Common myeloid progenitor, CD34-positive (primary cell): ENCODE measurements at regions not wholly inside any gene's neighbourhood (a gene's known extent, or its start where the extent isn't known, plus 50 kb on each side); places are given as distances from the start of the nearest gene placed in this dataset.

Experiments used
- CTCF ChIA-PET: fragments of 350-600 bp; sonication (Branson Sonifier 250); formaldehyde crosslinking; loops from one replicate; lab custom pipeline; 2021; ENCODE audit warnings: antibody characterized with exemption; lab: Charles Lee
- POLR2A ChIA-PET: fragments of 350-600 bp; sonication (Branson Sonifier 250); formaldehyde crosslinking; loops from one replicate; lab custom pipeline; 2021; ENCODE audit warnings: antibody characterized with exemption; lab: Charles Lee
- DNase-seq, 3 donors: peaks; one replicate each; pipeline versions ENCODE4 v3.0.0 to v3.0.0-alpha.2; 2013
- H3K27ac ChIP-seq, 2 experiments: 1 replicate in 1 of 2; 2 replicates in 1 of 2; pipeline ENCODE4 v1.7.0; 2013; ENCODE audit warnings: inconsistent platforms in 2 of 2, low read length in 2 of 2, mild to moderate bottlenecking in 2 of 2, low read depth in 1 of 2, moderate library complexity in 1 of 2; ENCODE audit not compliant: severe bottlenecking in 2 of 2, insufficient read depth in 1 of 2, poor library complexity in 1 of 2
- H3K27me3 ChIP-seq, 5 experiments: replicated peaks in 2 of 5; 1 replicate in 3 of 5; 2 replicates in 2 of 5; pipeline versions ENCODE4 v1.6.1 to v1.7.0; 2013; ENCODE audit warnings: low read length in 4 of 5, mild to moderate bottlenecking in 2 of 5, moderate library complexity in 2 of 5, inconsistent platforms in 1 of 5; ENCODE audit not compliant: insufficient read depth in 5 of 5, control insufficient read depth in 4 of 5
- H3K36me3 ChIP-seq, 4 experiments: 1 replicate in 2 of 4; 2 replicates in 2 of 4; pipeline versions ENCODE4 v1.6.1 to v1.7.0; 2013; ENCODE audit warnings: low read length in 3 of 4, control low read depth in 1 of 4, mild to moderate bottlenecking in 1 of 4; ENCODE audit not compliant: control insufficient read depth in 4 of 4, insufficient read depth in 4 of 4
- H3K4me1 ChIP-seq, 4 experiments: 1 replicate in 3 of 4; 2 replicates in 1 of 4; pipeline versions ENCODE4 v1.6.1 to v1.7.1; 2013; ENCODE audit warnings: low read length in 3 of 4, mild to moderate bottlenecking in 3 of 4, control low read depth in 1 of 4, inconsistent platforms in 1 of 4, moderate library complexity in 1 of 4; ENCODE audit not compliant: control insufficient read depth in 4 of 4, insufficient read depth in 4 of 4; ENCODE audit errors: control extremely low read depth in 1 of 4
- H3K4me3 ChIP-seq, 7 experiments: 1 replicate in 4 of 7; 2 replicates in 3 of 7; pipeline versions ENCODE4 v1.5.1 to v1.7.0; 2013; ENCODE audit warnings: mild to moderate bottlenecking in 7 of 7, low read length in 6 of 7, moderate library complexity in 6 of 7, inconsistent platforms in 2 of 7, low read depth in 2 of 7, control low read depth in 1 of 7; ENCODE audit not compliant: insufficient read depth in 4 of 7, control insufficient read depth in 1 of 7; ENCODE audit errors: extremely low read depth in 1 of 7
- H3K9me3 ChIP-seq, 5 experiments: 1 replicate in 4 of 5; 2 replicates in 1 of 5; pipeline versions ENCODE4 v1.6.1 to v1.7.1; 2013; ENCODE audit warnings: low read length in 4 of 5, mild to moderate bottlenecking in 2 of 5, inconsistent platforms in 1 of 5, low read depth in 1 of 5, moderate library complexity in 1 of 5; ENCODE audit not compliant: control insufficient read depth in 4 of 5, insufficient read depth in 2 of 5; ENCODE audit errors: control extremely low read depth in 1 of 5
- WGBS: methylation state at CpG from one replicate; pipeline ENCODE4 v1.1.5; 2013; ENCODE audit not compliant: insufficient coverage; 5-methylcytosine and 5-hydroxymethylcytosine counted together

DNA sequence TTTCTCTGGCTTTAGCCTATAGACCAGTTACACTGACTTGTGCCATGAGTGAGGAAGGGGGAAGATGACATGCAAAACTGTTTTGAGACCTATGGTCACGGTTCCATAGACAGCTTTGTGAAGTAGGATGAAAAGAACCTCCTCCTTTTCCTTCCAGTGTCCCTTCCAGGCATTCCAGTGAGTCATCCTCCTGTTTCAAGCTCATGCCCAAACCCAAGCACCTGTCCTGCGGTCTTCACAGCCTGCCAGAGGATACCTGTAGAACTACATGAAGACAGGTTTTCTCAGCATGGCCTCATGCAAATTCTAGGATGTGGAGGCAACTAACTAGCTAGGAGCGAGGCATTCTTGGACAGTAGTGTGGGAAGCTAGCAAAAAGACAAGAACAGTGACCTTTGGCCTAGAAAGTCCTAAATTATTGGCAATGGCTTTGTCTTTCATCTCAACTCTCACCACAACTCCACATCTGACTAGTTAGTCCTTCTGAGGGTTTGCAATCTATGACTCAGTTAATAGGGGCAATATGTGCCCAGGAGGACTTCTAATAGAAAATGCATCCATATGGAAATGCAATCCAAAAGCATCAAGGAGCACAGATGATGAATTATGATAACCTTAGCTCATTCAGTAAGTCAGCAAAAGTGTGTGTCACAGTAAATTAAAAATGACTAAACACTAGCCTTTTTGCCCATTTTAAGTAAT, 154.7 kb downstream of the RBM43 start:
- H3K27me3 ChIP-seq, result no peaks in the 10 kb centered on the region
- 94% methylated on average over 2 of the region's 3 CpGs for WGBS
- ChIA-PET POLR2A (no interaction called here), CTCF (no interaction called here)
- H3K27ac ChIP-seq, result no peak overlapping the region
- no peaks in the 10 kb centered on the region for H3K4me1 ChIP-seq
- H3K9me3 ChIP-seq, result peaks cover 0 to 2% (median 0%) of the 10 kb centered on the region in 5 experiments
- H3K4me3 ChIP-seq, result no peak overlapping the region
- H3K36me3 ChIP-seq, result no peaks in the 10 kb centered on the region
- DNase-seq, result no peak

DNA sequence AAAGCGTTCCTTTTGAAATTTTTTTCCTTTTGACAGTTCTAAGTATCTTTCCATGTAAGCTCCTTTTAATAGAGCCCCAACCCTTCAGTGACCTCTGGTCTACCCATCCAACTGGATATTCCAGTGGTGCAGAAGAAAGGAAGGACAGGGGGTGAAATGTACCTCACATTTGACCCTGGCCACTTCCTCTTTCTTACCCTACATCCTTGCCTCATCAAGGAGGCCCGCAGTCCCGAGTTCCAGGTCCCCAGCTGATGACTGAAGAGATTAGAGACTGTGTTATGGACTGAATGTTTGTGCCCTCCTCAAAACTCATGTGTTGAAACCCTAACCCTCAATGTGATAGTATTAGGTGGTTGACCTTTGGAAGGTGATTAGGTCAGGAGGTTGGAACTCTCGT, 158.1 kb downstream of the RBM43 start:
- no peaks in the 10 kb centered on the region for H3K36me3 ChIP-seq
- no peaks in the 10 kb centered on the region for H3K4me1 ChIP-seq
- no peak overlapping the region for H3K27ac ChIP-seq
- no peak overlapping the region for H3K4me3 ChIP-seq
- no peaks in the 10 kb centered on the region for H3K27me3 ChIP-seq
- peaks cover 0 to 2% (median 0%) of the 10 kb centered on the region in 5 experiments for H3K9me3 ChIP-seq
- no peak for DNase-seq
- POLR2A ChIA-PET, result no interaction called here
- CTCF ChIA-PET, result no interaction called here
- 100% methylated on average over 1 of the region's 4 CpGs for WGBS

DNA sequence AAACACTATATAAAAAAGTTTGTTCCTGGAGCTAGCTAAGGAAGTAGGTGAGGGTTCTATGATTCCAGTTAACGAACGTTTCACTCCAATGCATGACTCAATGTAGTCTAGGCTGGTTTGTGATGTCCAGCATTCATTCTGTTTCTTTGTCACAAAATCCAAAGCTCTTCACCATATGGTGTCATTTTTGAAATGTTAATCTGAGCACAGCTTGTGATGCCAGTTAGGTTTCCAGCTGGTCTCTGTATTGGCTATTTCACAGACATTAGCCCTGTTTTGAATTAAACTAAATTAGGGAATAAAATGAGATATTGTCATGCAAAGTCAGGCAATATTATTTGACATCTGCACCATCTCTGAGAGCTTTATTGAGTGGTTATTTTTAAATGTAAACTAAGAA, 159.4 kb downstream of the RBM43 start:
- ChIA-PET POLR2A (no interaction called here), CTCF (no interaction called here)
- no peaks in the 10 kb centered on the region for H3K4me1 ChIP-seq
- no peak overlapping the region for H3K27ac ChIP-seq
- WGBS, result no CpG with 5 or more reads among the region's 2 CpGs
- H3K27me3 ChIP-seq, result no peaks in the 10 kb centered on the region
- H3K4me3 ChIP-seq, result no peak overlapping the region
- H3K36me3 ChIP-seq, result no peaks in the 10 kb centered on the region
- no peak for DNase-seq
- H3K9me3 ChIP-seq, result peaks cover 0 to under 1% (median 0%) of the 10 kb centered on the region in 5 experiments

DNA sequence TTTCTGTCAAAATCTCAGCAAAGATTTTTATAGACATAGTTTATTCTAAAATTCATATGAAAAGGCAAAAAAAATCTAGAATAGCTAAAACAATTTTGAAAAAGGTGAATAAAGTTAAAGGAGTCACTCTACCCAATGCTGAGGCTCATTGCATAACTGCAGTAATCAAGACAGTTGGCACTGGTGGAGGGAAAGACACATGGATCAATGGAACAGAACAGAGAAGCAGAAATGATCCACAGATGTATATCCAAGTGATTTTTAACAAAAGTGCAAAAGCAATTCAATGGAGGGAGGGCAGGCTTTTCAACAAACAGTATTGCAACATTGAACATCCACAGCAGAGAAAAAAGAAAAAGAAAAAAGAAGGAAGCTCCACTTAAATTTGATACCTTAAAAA, 162.8 kb downstream of the RBM43 start:
- POLR2A ChIA-PET, result no interaction called here
- no peaks in the 10 kb centered on the region for H3K36me3 ChIP-seq
- no peak overlapping the region for H3K27ac ChIP-seq
- CTCF ChIA-PET, result no interaction called here
- no peak for DNase-seq
- no peaks in the 10 kb centered on the region for H3K9me3 ChIP-seq
- H3K4me1 ChIP-seq, result peaks cover 0 to 2% (median 0%) of the 10 kb centered on the region in 4 experiments
- no peaks in the 10 kb centered on the region for H3K27me3 ChIP-seq
- H3K4me3 ChIP-seq, result no peak overlapping the region

DNA sequence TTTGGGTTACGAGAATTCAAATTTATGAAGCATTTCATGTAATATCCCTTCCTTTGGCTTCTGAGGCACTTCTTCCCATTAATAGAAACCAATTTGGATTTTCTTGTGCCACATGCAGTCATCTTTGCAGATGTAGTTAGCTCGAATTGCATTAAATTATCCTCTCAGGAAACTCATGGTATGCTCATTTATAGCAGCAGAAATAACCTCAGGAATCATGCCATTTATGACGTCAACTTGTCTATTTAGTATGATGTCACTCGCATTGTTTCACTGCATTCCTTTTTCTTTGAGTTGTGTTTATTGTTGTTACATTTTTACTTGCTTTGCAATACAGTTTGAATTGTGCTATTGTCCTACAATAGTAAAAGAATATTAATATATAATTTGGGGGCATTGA, 163.8 kb downstream of the RBM43 start:
- no peaks in the 10 kb centered on the region for H3K36me3 ChIP-seq
- H3K4me3 ChIP-seq, result no peak overlapping the region
- DNase-seq, result no peak
- POLR2A ChIA-PET, result no interaction called here
- H3K9me3 ChIP-seq, result no peaks in the 10 kb centered on the region
- 100% methylated on average over 2 of the region's 4 CpGs for whole genome bisulfite sequencing
- CTCF ChIA-PET, result no interaction called here
- no peaks in the 10 kb centered on the region for H3K27me3 ChIP-seq
- no peak overlapping the region for H3K27ac ChIP-seq
- H3K4me1 ChIP-seq, result peaks cover 0 to 2% (median 0%) of the 10 kb centered on the region in 4 experiments

DNA sequence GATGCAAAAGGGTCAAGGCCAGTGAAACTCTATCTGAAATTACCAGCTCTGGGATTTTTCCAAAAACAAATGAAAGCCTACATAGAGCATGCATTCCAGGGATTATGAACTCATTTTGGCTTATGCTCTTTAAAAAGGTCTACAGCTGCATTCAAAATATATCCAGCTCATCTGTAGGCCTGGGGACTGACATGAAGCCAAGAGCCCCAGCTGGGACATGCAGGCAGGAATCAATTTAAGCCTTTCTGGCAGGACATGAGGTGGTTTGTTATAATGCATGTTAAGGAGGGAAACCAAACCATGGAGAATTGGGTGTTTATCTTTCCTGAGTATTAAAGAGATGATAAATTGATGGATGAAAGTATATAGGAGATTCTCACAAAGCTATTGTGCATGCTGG, 164.5 kb downstream of the RBM43 start:
- ChIA-PET POLR2A (no interaction called here), CTCF (interaction anchor here (0.9 kb wide), 1 partner anchor 9 kb away, joined by 3 read pairs; no protein-coding TSS in a partner anchor)
- H3K9me3 ChIP-seq, result no peaks in the 10 kb centered on the region
- peaks cover 0 to 2% (median 0%) of the 10 kb centered on the region in 4 experiments for H3K4me1 ChIP-seq
- no peaks in the 10 kb centered on the region for H3K36me3 ChIP-seq
- DNase-seq, result no peak
- H3K4me3 ChIP-seq, result no peak overlapping the region
- H3K27me3 ChIP-seq, result no peaks in the 10 kb centered on the region
- H3K27ac ChIP-seq, result no peak overlapping the region

DNA sequence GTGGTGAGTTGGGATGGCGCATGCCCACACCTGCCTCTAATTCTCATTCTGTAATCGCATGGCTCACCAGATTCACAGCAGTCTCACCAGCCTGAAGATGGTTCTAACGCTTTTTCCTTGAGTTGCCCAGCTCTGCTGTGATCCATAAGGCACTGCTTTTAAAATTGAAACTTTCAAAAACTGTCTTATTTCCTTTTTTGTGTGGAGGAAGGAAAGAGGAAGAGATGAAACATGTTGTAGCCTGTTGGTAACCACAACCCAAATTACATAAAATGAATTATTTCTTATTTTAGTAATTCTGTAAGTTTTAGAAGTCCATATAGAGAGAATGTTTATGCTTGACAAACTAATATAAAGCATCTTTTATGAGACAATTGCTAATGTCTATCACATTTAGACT, 165.4 kb downstream of the RBM43 start:
- DNase-seq, result no peak
- Histone ChIP-seq H3K36me3 (no peaks in the 10 kb centered on the region), H3K27ac (no peak overlapping the region), H3K9me3 (no peaks in the 10 kb centered on the region), H3K4me1 (peaks cover 0 to 2% (median 0%) of the 10 kb centered on the region in 4 experiments), H3K27me3 (no peaks in the 10 kb centered on the region), H3K4me3 (no peak overlapping the region)
- 67% methylated on average over 3 of the region's 3 CpGs for WGBS
- ChIA-PET CTCF (no interaction called here), POLR2A (no interaction called here)
